ENCODE measurements at regions not wholly inside any gene's neighbourhood (a gene's known extent, or its start where the extent isn't known, plus 50 kb on each side); places are given as distances from the start of the nearest gene placed in this dataset.

- no peak overlapping the region for H3K4me3 ChIP-seq (ENCODE audit: low read depth, low read length)
- peak; percentile 7 for DNase-seq (ENCODE audit: low read depth, low spot score)
- in situ Hi-C loops (cut with HindIII; ENCODE audit: low sequenced_read_pairs) = no loop called here
- no peak for TF ChIP-seq CTCF (IDR thresholded peaks at IDR 0.05; ENCODE audit: low read depth, low read length)
Measured at GRCh38 chr5:159602434-159602833, 272.1 kb upstream of the IL12B start.

GRCh38 chr5:159605585-159605984, 275.3 kb upstream of the IL12B start:
- DNase-seq (ENCODE audit: low read depth, low spot score) = peak; percentile 56
- no peak for TF ChIP-seq CTCF (IDR thresholded peaks at IDR 0.05; ENCODE audit: low read depth, low read length)
- no peak overlapping the region for H3K4me3 ChIP-seq (ENCODE audit: low read depth, low read length)
- in situ Hi-C loops (cut with HindIII; ENCODE audit: low sequenced_read_pairs) = no loop called here

GRCh38 chr5:159609359-159609758, 279.1 kb upstream of the IL12B start:
- in situ Hi-C loops (cut with HindIII; ENCODE audit: low sequenced_read_pairs) = no loop called here
- no peak overlapping the region for H3K4me3 ChIP-seq (ENCODE audit: low read depth, low read length)
- TF ChIP-seq CTCF (IDR thresholded peaks at IDR 0.05; ENCODE audit: low read depth, low read length) = no peak
- DNase-seq (ENCODE audit: low read depth, low spot score) = no peak

GRCh38 chr5:159610966-159611579, 280.8 kb upstream of the IL12B start:
- in situ Hi-C loops (cut with HindIII; ENCODE audit: low sequenced_read_pairs) = no loop called here
- no peak for TF ChIP-seq CTCF (IDR thresholded peaks at IDR 0.05; ENCODE audit: low read depth, low read length)
- no peak overlapping the region for H3K4me3 ChIP-seq (ENCODE audit: low read depth, low read length)
- no peak for DNase-seq (ENCODE audit: low read depth, low spot score)

- no peak overlapping the region for H3K4me3 ChIP-seq (ENCODE audit: low read depth, low read length)
- in situ Hi-C loops (cut with HindIII; ENCODE audit: low sequenced_read_pairs) = no loop called here
- TF ChIP-seq CTCF (IDR thresholded peaks at IDR 0.05; ENCODE audit: low read depth, low read length) = no peak
- peak; percentile 54 for DNase-seq (ENCODE audit: low read depth, low spot score)
Measured at GRCh38 chr5:159616952-159617351, 286.7 kb upstream of the IL12B start.

- in situ Hi-C loops (cut with HindIII; ENCODE audit: low sequenced_read_pairs) = no loop called here
- H3K4me3 ChIP-seq (ENCODE audit: low read depth, low read length) = no peak overlapping the region
- no peak for DNase-seq (ENCODE audit: low read depth, low spot score)
- no peak for TF ChIP-seq CTCF (IDR thresholded peaks at IDR 0.05; ENCODE audit: low read depth, low read length)
Measured at GRCh38 chr5:159619826-159620225, 289.5 kb upstream of the IL12B start.
